ENCODE measurements at regions not wholly inside any gene's neighbourhood (a gene's known extent, or its start where the extent isn't known, plus 50 kb on each side); places are given as distances from the start of the nearest gene placed in this dataset.

DNA sequence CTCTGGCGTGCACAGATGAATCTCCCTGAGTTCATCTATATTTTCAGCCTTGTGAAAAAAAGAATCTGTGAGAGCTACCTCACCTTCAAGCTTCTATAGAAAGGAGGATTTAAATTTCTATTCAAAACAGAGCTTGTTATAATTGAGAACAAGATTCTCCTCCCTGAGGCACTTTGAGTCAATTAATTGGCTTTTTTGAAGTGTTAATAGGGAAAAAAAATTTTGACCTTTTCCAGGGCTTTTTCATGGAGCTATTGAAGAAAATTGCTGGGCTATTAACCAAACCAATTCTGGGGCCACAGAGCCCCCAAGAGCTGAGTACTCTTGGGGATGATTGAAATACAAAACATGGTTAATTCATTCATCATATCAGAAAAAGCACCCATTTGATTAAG is 225.1 kb downstream of the CMPK2 start:
- H2AK5ac ChIP-seq (ENCODE audit: insufficient read length, low read length) = no peak overlapping the region
- peak overlapping the region; percentile 38 for H3K27ac ChIP-seq (ENCODE audit: insufficient read length, low read depth, low read length)
- no peak for DNase-seq
- H3K9me3 ChIP-seq (ENCODE audit: control insufficient read depth, low read depth, low read length) = no peaks in the 10 kb centered on the region
- H2BK20ac ChIP-seq (ENCODE audit: low read depth, low read length, poor library complexity, severe bottlenecking) = no peak overlapping the region
- no peak overlapping the region for H2BK15ac ChIP-seq (ENCODE audit: low read depth, low read length)
- no peak overlapping the region for H3K18ac ChIP-seq (ENCODE audit: insufficient read length, low read depth, low read length)
- H3K9ac ChIP-seq (ENCODE audit: extremely low read depth, insufficient read length, low read length) = no peak overlapping the region
- H3K23ac ChIP-seq (ENCODE audit: insufficient read length, low read depth, low read length) = no peak overlapping the region
- no peak overlapping the region for H3K14ac ChIP-seq (ENCODE audit: insufficient read depth, low read length)
- no peak overlapping the region for H4K5ac ChIP-seq (ENCODE audit: insufficient read length, low read depth, low read length)
- peak overlapping the region; percentile 54 for H3T11ph ChIP-seq (ENCODE audit: low read length)
- no peak overlapping the region for H3K4ac ChIP-seq (ENCODE audit: low read depth, low read length)
- peak overlapping the region; percentile 19 for H3K4me2 ChIP-seq (ENCODE audit: insufficient read depth, insufficient read length, low read length)
- no peaks in the 10 kb centered on the region for H3K79me1 ChIP-seq (ENCODE audit: insufficient read depth, low read depth, low read length, poor library complexity, severe bottlenecking)
- H4K91ac ChIP-seq (ENCODE audit: insufficient read length, low read depth, low read length) = no peak overlapping the region
- no peak overlapping the region for H2BK5ac ChIP-seq (ENCODE audit: insufficient read length, low read length)
- no peaks in the 10 kb centered on the region for H3K23me2 ChIP-seq (ENCODE audit: insufficient read length, low read depth, low read length, poor library complexity, severe bottlenecking)
- H3K9me3 Mint-ChIP-seq = peaks cover 0 to under 1% of the 10 kb centered on the region in 2 experiments; a peak in 1 of 5 replicates
- H3K4me1 Mint-ChIP-seq = peaks cover 45 to 48% of the 10 kb centered on the region in 2 experiments
- no peaks in the 10 kb centered on the region for H4K20me1 ChIP-seq (ENCODE audit: control insufficient read depth, insufficient read depth, insufficient read length)
- H2BK12ac ChIP-seq (ENCODE audit: insufficient read length, low read depth, low read length) = no peak overlapping the region
- peak overlapping the region; percentile 51 for H2AFZ ChIP-seq (ENCODE audit: low read length)
- H3K27ac Mint-ChIP-seq = peak overlapping the region; percentile 99
- no peak overlapping the region for H4K8ac ChIP-seq (replicated peaks; ENCODE audit: insufficient read length, low read depth, low read length)
- no peaks in the 10 kb centered on the region for H3K27me3 Mint-ChIP-seq (ENCODE audit: low read depth)
- H2BK120ac ChIP-seq (ENCODE audit: low read depth, low read length, poor library complexity, severe bottlenecking) = no peak overlapping the region
- no peak overlapping the region for H3K56ac ChIP-seq (ENCODE audit: insufficient read length, low read depth, low read length)
- H3K27me3 ChIP-seq (ENCODE audit: insufficient read depth, low read length) = no peaks in the 10 kb centered on the region
- peak overlapping the region; percentile 42 to 73 for H3K4me3 Mint-ChIP-seq
- TF ChIP-seq, protein P1, sequence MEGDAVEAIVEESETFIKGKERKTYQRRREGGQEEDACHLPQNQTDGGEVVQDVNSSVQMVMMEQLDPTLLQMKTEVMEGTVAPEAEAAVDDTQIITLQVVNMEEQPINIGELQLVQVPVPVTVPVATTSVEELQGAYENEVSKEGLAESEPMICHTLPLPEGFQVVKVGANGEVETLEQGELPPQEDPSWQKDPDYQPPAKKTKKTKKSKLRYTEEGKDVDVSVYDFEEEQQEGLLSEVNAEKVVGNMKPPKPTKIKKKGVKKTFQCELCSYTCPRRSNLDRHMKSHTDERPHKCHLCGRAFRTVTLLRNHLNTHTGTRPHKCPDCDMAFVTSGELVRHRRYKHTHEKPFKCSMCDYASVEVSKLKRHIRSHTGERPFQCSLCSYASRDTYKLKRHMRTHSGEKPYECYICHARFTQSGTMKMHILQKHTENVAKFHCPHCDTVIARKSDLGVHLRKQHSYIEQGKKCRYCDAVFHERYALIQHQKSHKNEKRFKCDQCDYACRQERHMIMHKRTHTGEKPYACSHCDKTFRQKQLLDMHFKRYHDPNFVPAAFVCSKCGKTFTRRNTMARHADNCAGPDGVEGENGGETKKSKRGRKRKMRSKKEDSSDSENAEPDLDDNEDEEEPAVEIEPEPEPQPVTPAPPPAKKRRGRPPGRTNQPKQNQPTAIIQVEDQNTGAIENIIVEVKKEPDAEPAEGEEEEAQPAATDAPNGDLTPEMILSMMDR (conservative IDR thresholded peaks at IDR 0.05) = no peak
- H3K79me2 ChIP-seq (ENCODE audit: insufficient read depth, low read length) = no peaks in the 10 kb centered on the region
- no CpG with 5 or more reads among the region's 1 CpG for WGBS (ENCODE audit: extremely low coverage, insufficient read length, low lambda C conversion rate)
- peaks cover 4% of the 10 kb centered on the region for H3K4me1 ChIP-seq (ENCODE audit: insufficient read depth, low read length)
- no peaks in the 10 kb centered on the region; a peak in 2 of 7 replicates for H3K36me3 Mint-ChIP-seq (ENCODE audit: insufficient read depth in 1 of 3, low read depth in 3 of 3)

All from H9 (cell line).